ENCODE measurements at regions not wholly inside any gene's neighbourhood (a gene's known extent, or its start where the extent isn't known, plus 50 kb on each side); places are given as distances from the start of the nearest gene placed in this dataset.
"Not testable (repeated sequence)": the region's sequence is repeated elsewhere in the genome, so short reads cannot be mapped to it uniquely, and the experiment has no call there.

- H3K4me3 Mint-ChIP-seq, H3K27me3 Mint-ChIP-seq, H3K9me3 Mint-ChIP-seq, POLR2A ChIA-PET, H3K36me3 Mint-ChIP-seq: not testable (repeated sequence)
- peak; percentile 67 for DNase-seq
- Mint-ChIP-seq H3K4me1 (ENCODE audit: low read depth) (peaks cover 45% of the 10 kb centered on the region), H3K27ac (peak overlapping the region; percentile 58)
- intact Hi-C loops (cut with micrococcal nuclease) = loop anchor here (10.0 kb wide), 1 partner anchor 692 kb away; no protein-coding TSS in a partner anchor
- CTCF ChIA-PET = interaction anchor here (1.3 to 2.1 kb wide), 3 partner anchors 9 to 103 kb away, joined by 4 to 6 read pairs (median 5); no protein-coding TSS in a partner anchor
These were observed 1240.3 kb downstream of the TMEM121 start for GRCh38 chr14:106766551-106767277.

GRCh38 chr14:106768230-106768629 lies 1241.8 kb downstream of the TMEM121 start:
- H3K9me3 Mint-ChIP-seq, CTCF ChIA-PET, H3K4me3 Mint-ChIP-seq, H3K27ac Mint-ChIP-seq, DNase-seq, POLR2A ChIA-PET, H3K36me3 Mint-ChIP-seq, H3K27me3 Mint-ChIP-seq: not testable (repeated sequence)
- intact Hi-C loops (cut with micrococcal nuclease) = loop anchor here (10.0 kb wide), 1 partner anchor 693 kb away; no protein-coding TSS in a partner anchor
- H3K4me1 Mint-ChIP-seq (ENCODE audit: low read depth) = peaks cover 45% of the 10 kb centered on the region

- H3K9me3 Mint-ChIP-seq, DNase-seq, H3K4me3 Mint-ChIP-seq, H3K27me3 Mint-ChIP-seq, POLR2A ChIA-PET, CTCF ChIA-PET, H3K27ac Mint-ChIP-seq, H3K36me3 Mint-ChIP-seq: not testable (repeated sequence)
- H3K4me1 Mint-ChIP-seq (ENCODE audit: low read depth) = peaks cover 45% of the 10 kb centered on the region
- intact Hi-C loops (cut with micrococcal nuclease) = loop anchor here (10.0 kb wide), 1 partner anchor 694 kb away; no protein-coding TSS in a partner anchor
These were observed 1242.8 kb downstream of the TMEM121 start for GRCh38 chr14:106768972-106769700.

- CTCF ChIA-PET; DNase-seq; POLR2A ChIA-PET; intact Hi-C loops (cut with micrococcal nuclease); H3K27ac Mint-ChIP-seq; H3K4me3 Mint-ChIP-seq; H3K36me3 Mint-ChIP-seq; H3K27me3 Mint-ChIP-seq; H3K9me3 Mint-ChIP-seq: not testable (repeated sequence)
- peaks cover 49% of the 10 kb centered on the region for H3K4me1 Mint-ChIP-seq (ENCODE audit: low read depth)
These were observed 1243.8 kb downstream of the TMEM121 start for GRCh38 chr14:106770158-106770672.

GRCh38 chr14:106774889-106775480 lies 1248.6 kb downstream of the TMEM121 start:
- H3K27me3 Mint-ChIP-seq; H3K4me3 Mint-ChIP-seq; H3K27ac Mint-ChIP-seq; POLR2A ChIA-PET; H3K36me3 Mint-ChIP-seq; intact Hi-C loops (cut with micrococcal nuclease): not testable (repeated sequence)
- CTCF ChIA-PET = interaction anchor here (1.6 to 3.2 kb wide), 5 partner anchors 9 to 111 kb away, joined by 4 to 18 read pairs (median 8); no protein-coding TSS in a partner anchor
- peaks cover 12% of the 10 kb centered on the region for H3K9me3 Mint-ChIP-seq
- peak; percentile 87 for DNase-seq
- peaks cover 31% of the 10 kb centered on the region for H3K4me1 Mint-ChIP-seq (ENCODE audit: low read depth)

GRCh38 chr14:106776395-106776983 lies 1250.1 kb downstream of the TMEM121 start:
- H3K4me3 Mint-ChIP-seq = no peak overlapping the region
- H3K27me3 Mint-ChIP-seq = peaks cover 2% of the 10 kb centered on the region
- H3K36me3 Mint-ChIP-seq = peaks cover 2% of the 10 kb centered on the region
- no peak overlapping the region for H3K27ac Mint-ChIP-seq
- POLR2A ChIA-PET = no interaction called here
- CTCF ChIA-PET = interaction anchor here (0.9 to 3.2 kb wide), 11 partner anchors 9 to 113 kb away, joined by 3 to 18 read pairs (median 6); no protein-coding TSS in a partner anchor
- H3K9me3 Mint-ChIP-seq = peaks cover 17% of the 10 kb centered on the region
- H3K4me1 Mint-ChIP-seq (ENCODE audit: low read depth) = peaks cover 24% of the 10 kb centered on the region
- intact Hi-C loops (cut with micrococcal nuclease) = no loop called here
- no peak for DNase-seq

GRCh38 chr14:106778986-106779385 lies 1252.6 kb downstream of the TMEM121 start:
- intact Hi-C loops (cut with micrococcal nuclease) = no loop called here
- H3K36me3 Mint-ChIP-seq = peaks cover 2% of the 10 kb centered on the region
- CTCF ChIA-PET = interaction anchor here (0.8 to 1.8 kb wide), 2 partner anchors 12 to 52 kb away, joined by 3 to 5 read pairs; no protein-coding TSS in a partner anchor

GRCh38 chr14:106786697-106787096 lies 1260.3 kb downstream of the TMEM121 start:
- no peak for DNase-seq
- Mint-ChIP-seq H3K27ac (no peak overlapping the region), H3K36me3 (no peaks in the 10 kb centered on the region), H3K4me1 (ENCODE audit: low read depth) (peaks cover 4% of the 10 kb centered on the region), H3K9me3 (no peaks in the 10 kb centered on the region), H3K27me3 (peaks cover 7% of the 10 kb centered on the region), H3K4me3 (no peak overlapping the region)
- ChIA-PET POLR2A (no interaction called here), CTCF (interaction anchor here (1.4 kb wide), 1 partner anchor 44 kb away, joined by 3 read pairs; no protein-coding TSS in a partner anchor)
- intact Hi-C loops (cut with micrococcal nuclease) = no loop called here

More at GRCh38 chr14:106778986-106779385, 1252.6 kb downstream of the TMEM121 start:
- Mint-ChIP-seq H3K4me3 (no peak overlapping the region), H3K4me1 (ENCODE audit: low read depth) (peaks cover 24% of the 10 kb centered on the region), H3K9me3 (peaks cover 17% of the 10 kb centered on the region), H3K27ac (no peak overlapping the region), H3K27me3 (peaks cover 2% of the 10 kb centered on the region)
- POLR2A ChIA-PET = no interaction called here
- no peak for DNase-seq

GRCh38 chr14:106787626-106788025 lies 1261.2 kb downstream of the TMEM121 start:
- Mint-ChIP-seq H3K9me3 (no peaks in the 10 kb centered on the region), H3K4me3 (no peak overlapping the region), H3K4me1 (ENCODE audit: low read depth) (peaks cover 4% of the 10 kb centered on the region), H3K27ac (no peak overlapping the region), H3K27me3 (peaks cover 7% of the 10 kb centered on the region), H3K36me3 (no peaks in the 10 kb centered on the region)
- ChIA-PET CTCF (no interaction called here), POLR2A (no interaction called here)
- intact Hi-C loops (cut with micrococcal nuclease) = no loop called here
- no peak for DNase-seq

GRCh38 chr14:106788534-106788933 lies 1262.2 kb downstream of the TMEM121 start:
- intact Hi-C loops (cut with micrococcal nuclease) = no loop called here
- no peaks in the 10 kb centered on the region for H3K36me3 Mint-ChIP-seq
- no peak overlapping the region for H3K27ac Mint-ChIP-seq
- ChIA-PET CTCF (interaction anchor here (0.8 to 1.6 kb wide), 2 partner anchors 48 to 125 kb away, joined by 3 to 4 read pairs; no protein-coding TSS in a partner anchor), POLR2A (no interaction called here)
- peaks cover 7% of the 10 kb centered on the region for H3K27me3 Mint-ChIP-seq
- peaks cover 4% of the 10 kb centered on the region for H3K4me1 Mint-ChIP-seq (ENCODE audit: low read depth)
- H3K4me3 Mint-ChIP-seq = no peak overlapping the region
- no peaks in the 10 kb centered on the region for H3K9me3 Mint-ChIP-seq
- no peak for DNase-seq

GRCh38 chr14:106789318-106789717 lies 1262.9 kb downstream of the TMEM121 start:
- CTCF ChIA-PET = interaction anchor here (1.0 to 4.0 kb wide), 11 partner anchors 39 to 184 kb away, joined by 3 to 30 read pairs (median 3); no protein-coding TSS in a partner anchor
- intact Hi-C loops (cut with micrococcal nuclease) = no loop called here

More at GRCh38 chr14:106789318-106789717, 1262.9 kb downstream of the TMEM121 start:
- no peaks in the 10 kb centered on the region for H3K9me3 Mint-ChIP-seq
- DNase-seq = no peak
- H3K4me3 Mint-ChIP-seq = no peak overlapping the region
- peaks cover 4% of the 10 kb centered on the region for H3K4me1 Mint-ChIP-seq (ENCODE audit: low read depth)
- peaks cover 10% of the 10 kb centered on the region for H3K27me3 Mint-ChIP-seq
- POLR2A ChIA-PET = no interaction called here
- no peak overlapping the region for H3K27ac Mint-ChIP-seq
- H3K36me3 Mint-ChIP-seq = no peaks in the 10 kb centered on the region

Data from activated CD4-positive, alpha-beta memory T cell treated with anti-CD3 and anti-CD28 coated beads for 36 hours (primary cell).